ENCODE measurements at regions not wholly inside any gene's neighbourhood (a gene's known extent, or its start where the extent isn't known, plus 50 kb on each side); places are given as distances from the start of the nearest gene placed in this dataset.
"Not testable (repeated sequence)": the region's sequence is repeated elsewhere in the genome, so short reads cannot be mapped to it uniquely, and the experiment has no call there.

DNA sequence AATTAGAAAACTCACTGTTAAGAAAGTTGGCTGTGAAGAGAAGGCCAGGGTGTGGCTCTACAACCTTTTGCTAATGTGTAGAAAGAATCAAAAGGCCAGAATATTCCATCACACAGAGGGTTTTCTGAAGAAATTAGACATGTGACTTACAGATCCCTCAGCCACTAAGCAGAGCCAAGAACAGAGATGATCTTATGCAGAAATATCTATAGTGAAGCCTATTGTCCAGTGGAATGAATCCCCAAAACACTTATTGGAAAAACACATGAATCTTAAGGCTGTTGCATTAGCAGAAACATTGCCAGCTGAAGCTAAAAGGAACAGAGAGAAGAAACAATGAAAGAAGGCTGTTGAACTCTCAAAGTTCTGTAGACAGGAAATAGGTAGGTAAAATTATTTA lies 979.2 kb downstream of the MRPL39 start:
- no peak for DNase-seq (ENCODE audit: extremely low read depth in 1 of 2, low read depth in 1 of 2)

DNA sequence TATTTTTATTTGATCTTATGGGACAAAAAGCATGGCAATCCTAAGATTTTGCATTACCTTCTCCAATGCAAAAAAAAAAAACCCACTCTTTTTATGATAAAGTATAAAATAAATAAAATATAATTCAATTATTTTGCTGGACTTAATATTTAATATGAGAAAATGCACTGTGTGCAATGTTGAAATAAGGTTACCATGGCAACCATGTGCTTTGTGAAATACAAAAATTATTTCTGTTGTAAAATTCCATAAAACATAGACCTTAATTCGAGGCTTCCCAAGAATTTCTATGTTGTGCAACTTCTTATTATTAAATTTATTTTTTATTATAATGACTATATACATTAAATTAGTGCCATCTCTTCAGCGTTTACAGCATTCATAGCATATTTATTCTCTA lies 989.5 kb downstream of the MRPL39 start:
- no peak for DNase-seq (ENCODE audit: extremely low read depth in 1 of 2, low read depth in 1 of 2)

DNA sequence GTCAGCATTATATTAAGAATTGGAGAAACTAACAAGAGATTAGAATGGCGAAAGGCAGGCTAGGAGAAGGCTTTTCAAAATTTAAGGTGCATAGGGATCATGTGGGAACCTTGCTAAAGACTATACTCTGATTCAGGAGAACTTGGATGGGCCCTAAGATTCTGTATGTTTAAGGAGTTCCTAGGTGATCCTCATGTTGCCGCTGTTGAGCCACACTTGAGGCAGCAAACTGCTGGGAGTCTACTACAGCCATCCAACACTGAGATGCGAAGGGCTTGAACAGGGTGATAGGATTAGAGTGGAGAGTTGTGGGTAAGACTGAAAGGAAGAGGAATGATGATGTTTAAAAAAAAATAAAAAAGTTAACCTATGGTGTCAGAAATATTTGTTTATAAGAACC lies 1013.2 kb downstream of the MRPL39 start:
- no peak for DNase-seq (ENCODE audit: extremely low read depth in 1 of 2, low read depth in 1 of 2)

- no peak for DNase-seq (ENCODE audit: extremely low read depth in 1 of 2, low read depth in 1 of 2)
These were observed 1017.0 kb downstream of the MRPL39 start for GRCh38 chr21:24590261-24590660.

- DNase-seq (ENCODE audit: extremely low read depth in 1 of 2, low read depth in 1 of 2): no peak
These were observed 1023.8 kb downstream of the MRPL39 start for GRCh38 chr21:24583473-24583872.

- no peak for DNase-seq (ENCODE audit: extremely low read depth in 1 of 2, low read depth in 1 of 2)
These were observed 1030.0 kb downstream of the MRPL39 start for GRCh38 chr21:24577301-24577700.

- DNase-seq (ENCODE audit: extremely low read depth in 1 of 2, low read depth in 1 of 2): no peak
These were observed 1046.0 kb downstream of the MRPL39 start for GRCh38 chr21:24561291-24561690.

GRCh38 chr21:24552491-24552890 lies 1054.8 kb downstream of the MRPL39 start:
- no peak for DNase-seq (ENCODE audit: extremely low read depth in 1 of 2, low read depth in 1 of 2)

GRCh38 chr21:24545807-24546361 lies 1061.4 kb downstream of the MRPL39 start:
- no peak for DNase-seq (ENCODE audit: extremely low read depth in 1 of 2, low read depth in 1 of 2)

DNA sequence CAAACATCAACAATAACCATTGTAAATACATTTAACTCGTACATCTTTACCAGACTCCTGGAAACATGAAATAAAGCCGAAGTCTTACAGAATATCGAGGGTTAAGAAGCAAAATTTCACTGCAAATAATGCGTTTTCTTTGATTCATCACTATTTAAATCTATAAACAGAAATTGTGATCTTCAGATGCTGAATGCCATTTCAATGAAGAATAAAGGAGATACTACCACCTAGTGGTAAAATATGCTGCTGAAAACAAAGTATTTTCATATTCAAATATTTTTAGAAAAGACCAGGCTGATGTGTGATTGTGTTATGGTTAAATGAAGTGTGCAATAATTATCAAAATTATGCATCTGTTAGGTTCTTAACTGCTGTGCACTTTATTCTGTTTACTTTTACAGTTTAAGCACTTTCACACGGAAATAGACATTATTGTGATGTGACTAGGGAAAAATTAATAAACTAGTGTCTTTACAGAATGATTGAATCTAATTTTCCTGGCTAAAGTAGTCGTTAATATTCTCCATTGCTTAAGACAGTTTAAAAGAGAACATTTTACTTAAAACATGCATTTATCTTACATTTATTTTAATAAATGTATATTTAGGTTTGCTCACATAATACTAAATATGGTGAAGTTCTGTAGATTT lies 1093.1 kb downstream of the MRPL39 start:
- DNase-seq (ENCODE audit: extremely low read depth in 1 of 2, low read depth in 1 of 2): no peak

DNA sequence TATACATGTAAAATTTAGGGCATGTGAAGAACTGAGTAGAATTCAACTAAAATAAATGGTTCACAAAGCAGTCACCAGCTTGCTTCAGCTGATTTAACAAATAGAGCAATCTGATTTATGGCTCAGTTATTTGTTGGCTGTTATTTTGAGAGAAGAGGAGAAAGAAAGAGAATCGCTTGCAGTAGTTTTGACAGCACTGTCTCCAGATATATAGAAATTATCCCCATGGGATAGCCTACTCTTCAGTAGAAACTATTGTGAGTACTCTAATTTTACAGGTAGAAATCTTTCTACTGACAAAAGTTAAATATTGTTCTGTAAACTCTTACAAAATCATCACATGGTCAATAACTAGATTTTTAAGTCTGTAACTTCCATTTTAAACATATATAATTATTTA lies 1098.2 kb downstream of the MRPL39 start:
- DNase-seq (ENCODE audit: extremely low read depth in 1 of 2, low read depth in 1 of 2): no peak

GRCh38 chr21:24486973-24487372 lies 1120.3 kb downstream of the MRPL39 start:
- DNase-seq (ENCODE audit: extremely low read depth in 1 of 2, low read depth in 1 of 2): no peak

DNA sequence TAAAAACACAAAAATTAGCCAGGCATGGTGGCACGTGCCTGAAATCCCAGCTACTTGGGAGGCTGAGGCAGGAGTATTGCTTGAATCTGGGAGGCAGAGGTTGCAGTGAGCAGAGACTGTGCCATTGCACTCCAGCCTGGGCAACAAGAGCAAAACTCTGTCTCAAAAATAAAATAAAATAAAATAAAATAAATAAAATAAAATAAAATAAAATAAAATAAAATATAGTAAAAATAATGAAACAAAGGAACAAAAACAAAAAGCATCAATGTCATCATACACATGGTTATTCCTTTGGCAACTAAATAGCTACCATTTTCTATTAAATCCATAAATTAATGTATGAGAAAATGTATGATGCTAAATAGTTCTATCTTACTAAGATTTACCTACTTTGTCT lies 1123.9 kb downstream of the MRPL39 start:
- DNase-seq (ENCODE audit: extremely low read depth in 1 of 2, low read depth in 1 of 2): not testable (repeated sequence)

- no peak for DNase-seq (ENCODE audit: extremely low read depth in 1 of 2, low read depth in 1 of 2)
These were observed 1136.4 kb downstream of the MRPL39 start for GRCh38 chr21:24470852-24471251.

DNA sequence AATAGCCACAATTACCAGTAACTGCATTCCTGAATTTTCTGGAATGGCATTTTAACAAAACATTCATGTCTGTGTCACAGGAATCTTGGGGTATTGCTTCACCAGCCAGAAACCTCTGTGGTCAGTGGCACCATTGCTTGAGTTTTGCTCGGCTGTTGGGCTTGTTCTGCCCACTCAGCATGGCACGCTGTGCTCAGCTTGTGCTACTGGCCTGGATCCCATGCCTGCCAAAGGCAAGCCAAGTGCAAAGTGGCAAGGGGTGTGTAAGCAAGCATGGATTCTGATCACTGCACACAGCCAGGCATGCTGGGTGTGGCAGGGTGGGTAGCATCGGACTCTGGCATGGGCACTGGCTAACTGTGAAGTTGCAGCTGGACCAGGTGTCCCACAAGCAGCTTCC lies 1150.9 kb downstream of the MRPL39 start:
- DNase-seq (ENCODE audit: extremely low read depth in 1 of 2, low read depth in 1 of 2): no peak

GRCh38 chr21:24450119-24450518 lies 1157.2 kb downstream of the MRPL39 start:
- no peak for DNase-seq (ENCODE audit: extremely low read depth in 1 of 2, low read depth in 1 of 2)

DNA sequence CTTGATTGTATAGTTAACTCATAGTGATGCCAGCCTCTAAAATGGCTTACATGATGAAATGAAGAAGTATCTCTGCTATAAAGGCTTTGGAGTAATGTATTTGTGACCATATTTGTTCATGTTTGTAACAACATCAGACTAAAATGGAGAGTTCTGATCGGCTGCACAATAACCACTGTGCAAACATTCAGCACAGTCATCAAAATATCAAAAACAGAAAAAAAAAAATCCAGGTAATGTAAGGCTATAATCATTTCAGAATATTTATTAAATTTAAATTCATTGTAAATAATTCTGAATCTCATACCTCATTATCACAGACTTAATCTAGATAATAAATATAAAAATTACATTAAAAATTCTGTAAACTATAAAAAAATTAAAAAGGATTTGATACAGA lies 1161.8 kb downstream of the MRPL39 start:
- no peak for DNase-seq (ENCODE audit: extremely low read depth in 1 of 2, low read depth in 1 of 2)

DNA sequence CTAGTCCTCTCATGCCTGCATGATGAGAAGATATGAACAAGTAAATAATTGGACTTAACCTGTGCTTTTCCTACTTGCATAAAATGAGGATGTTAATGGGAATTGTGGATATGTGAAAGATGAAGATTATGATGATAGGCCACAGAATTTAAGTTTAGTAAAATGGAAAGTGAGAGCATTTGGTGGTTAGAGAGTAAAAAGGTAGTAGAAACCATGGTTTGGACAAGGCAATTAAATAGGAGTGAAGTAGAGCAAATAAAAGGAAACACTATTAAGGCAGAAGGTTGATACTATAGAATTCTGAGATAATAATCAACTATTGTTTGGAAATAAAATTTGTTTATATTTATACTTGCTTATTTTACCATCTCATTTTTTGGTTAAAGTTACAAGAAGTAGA lies 1162.5 kb downstream of the MRPL39 start:
- DNase-seq (ENCODE audit: extremely low read depth in 1 of 2, low read depth in 1 of 2): no peak

DNA sequence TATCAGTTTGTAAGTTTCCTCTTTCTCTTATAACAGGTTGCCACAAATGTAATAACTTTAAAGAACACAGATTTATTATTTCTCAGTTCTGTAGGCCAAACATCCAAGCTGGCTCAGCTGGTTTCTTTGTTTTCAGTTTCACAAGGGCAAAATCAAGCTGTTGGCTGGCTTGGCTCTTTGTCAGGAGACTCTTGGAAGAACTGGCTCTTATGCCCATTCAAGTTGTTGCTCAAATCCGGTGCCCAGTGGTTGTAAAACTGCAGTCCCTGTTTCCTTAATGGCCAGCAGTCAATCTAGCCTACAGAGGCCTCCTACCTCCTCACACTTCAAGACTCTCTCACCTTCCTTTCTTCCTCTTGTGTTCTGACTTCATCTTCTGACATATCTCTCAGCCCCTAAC lies 1171.0 kb downstream of the MRPL39 start:
- no peak for DNase-seq (ENCODE audit: extremely low read depth in 1 of 2, low read depth in 1 of 2)

- no peak for DNase-seq (ENCODE audit: extremely low read depth in 1 of 2, low read depth in 1 of 2)
These were observed 1178.6 kb downstream of the MRPL39 start for GRCh38 chr21:24428591-24429199.

GRCh38 chr21:24424776-24425175 lies 1182.5 kb downstream of the MRPL39 start:
- no peak for DNase-seq (ENCODE audit: extremely low read depth in 1 of 2, low read depth in 1 of 2)

DNA sequence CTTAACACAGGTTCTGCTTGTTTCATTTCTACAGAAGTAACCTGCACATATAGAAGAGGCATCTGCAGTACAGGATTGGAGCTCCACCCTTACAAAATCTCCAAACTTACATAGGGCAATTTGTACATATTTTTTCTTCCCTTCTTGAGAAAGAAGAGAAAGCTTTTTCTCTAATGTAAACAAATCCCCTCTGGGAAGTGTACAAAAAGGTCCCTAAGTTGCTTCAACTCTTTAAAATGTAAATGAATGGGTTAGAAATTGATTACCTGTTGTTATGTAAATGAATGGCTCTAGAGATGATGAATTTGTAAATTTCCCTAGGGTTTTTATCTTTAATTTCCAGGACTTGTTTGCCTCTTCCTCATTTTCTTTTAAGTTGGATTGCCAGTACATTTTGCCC lies 1183.7 kb downstream of the MRPL39 start:
- DNase-seq (ENCODE audit: extremely low read depth in 1 of 2, low read depth in 1 of 2): no peak

DNA sequence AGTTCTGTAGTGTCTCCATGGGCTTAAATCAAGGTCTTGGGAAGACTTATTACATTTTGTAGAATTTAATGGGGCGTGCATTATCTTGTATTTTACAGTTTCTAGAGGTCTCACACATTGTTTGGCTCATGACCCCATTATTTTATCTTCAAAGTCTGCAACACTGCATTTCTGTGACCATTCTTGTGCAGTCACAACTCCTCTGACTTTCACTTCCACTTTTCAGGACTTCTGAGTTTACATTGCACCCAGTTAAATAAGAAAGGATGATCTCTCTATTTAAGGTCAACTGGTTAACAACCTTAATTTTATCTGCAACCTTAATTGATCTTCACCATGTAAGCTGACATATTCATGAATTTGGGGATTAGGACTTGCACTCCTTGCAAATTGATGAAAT lies 1186.6 kb downstream of the MRPL39 start:
- no peak for DNase-seq (ENCODE audit: extremely low read depth in 1 of 2, low read depth in 1 of 2)

All from stimulated activated CD8-positive, alpha-beta memory T cell treated with anti-CD3 and anti-CD28 coated beads, Interleukin-7, amount 100 ng/mL, for 48 hours (primary cell).